ENCODE measurements at regions not wholly inside any gene's neighbourhood (a gene's known extent, or its start where the extent isn't known, plus 50 kb on each side); places are given as distances from the start of the nearest gene placed in this dataset.
A peak's percentile ranks its signal among the peaks of the same experiment; 100 is the strongest.

- H3K27ac ChIP-seq: no peak overlapping the region
- DNase-seq: no peak
- H3K4me3 ChIP-seq: no peak overlapping the region
- intact Hi-C loops (cut with DNase I): no loop called here
- no peaks in the 10 kb centered on the region for H3K36me3 ChIP-seq (ENCODE audit: insufficient read depth in 1 of 2, low read depth in 1 of 2)
- H3K27me3 ChIP-seq (ENCODE audit: insufficient read depth in 3 of 3, low read length in 2 of 3): no peaks in the 10 kb centered on the region
- H3K9me3 ChIP-seq: peaks cover 5% of the 10 kb centered on the region
- 71 to 79% (median 73%) methylated on average over 2 of the region's 2 CpGs for WGBS, 3 donors
- no peak for ATAC-seq
- no peaks in the 10 kb centered on the region for H3K4me1 ChIP-seq
- no peak for TF ChIP-seq CTCF (IDR thresholded peaks at IDR 0.05)
Observed at GRCh38 chr9:88820055-88820454, 171.2 kb upstream of the S1PR3 start.

- WGBS, 3 donors: 79 to 86% (median 85%) methylated on average over 2 of the region's 2 CpGs
- intact Hi-C loops (cut with DNase I): no loop called here
- H3K27me3 ChIP-seq (ENCODE audit: insufficient read depth in 3 of 3, low read length in 2 of 3): no peaks in the 10 kb centered on the region
- DNase-seq (no peak), ATAC-seq (no peak)
- peaks cover 5% of the 10 kb centered on the region for H3K9me3 ChIP-seq
- no peak overlapping the region for H3K4me3 ChIP-seq
- no peak overlapping the region for H3K27ac ChIP-seq
- no peaks in the 10 kb centered on the region for H3K4me1 ChIP-seq
- H3K36me3 ChIP-seq (ENCODE audit: insufficient read depth in 1 of 2, low read depth in 1 of 2): no peaks in the 10 kb centered on the region
- no peak for TF ChIP-seq CTCF (IDR thresholded peaks at IDR 0.05)
Observed at GRCh38 chr9:88821033-88821745, 170.1 kb upstream of the S1PR3 start.

GRCh38 chr9:88821746-88822106 lies 169.5 kb upstream of the S1PR3 start:
- H3K27ac ChIP-seq: no peak overlapping the region
- no peaks in the 10 kb centered on the region for H3K36me3 ChIP-seq (ENCODE audit: insufficient read depth in 1 of 2, low read depth in 1 of 2)
- H3K4me3 ChIP-seq: no peak overlapping the region
- intact Hi-C loops (cut with DNase I): no loop called here
- 12 to 29% (median 18%) methylated on average over 1 of the region's 1 CpG for WGBS, 3 donors
- H3K27me3 ChIP-seq (ENCODE audit: insufficient read depth in 3 of 3, low read length in 2 of 3): peaks cover 0 to 4% (median 0%) of the 10 kb centered on the region in 3 donors
- TF ChIP-seq CTCF (IDR thresholded peaks at IDR 0.05): no peak
- no peaks in the 10 kb centered on the region for H3K4me1 ChIP-seq
- peaks cover 5% of the 10 kb centered on the region for H3K9me3 ChIP-seq
- DNase-seq (no peak), ATAC-seq (peak in 1 of 4 donors; percentile 38)

GRCh38 chr9:88824711-88825110 lies 166.6 kb upstream of the S1PR3 start:
- no peak for DNase-seq
- ATAC-seq: no peak
- Histone ChIP-seq H3K27me3 (ENCODE audit: insufficient read depth in 3 of 3, low read length in 2 of 3) (peaks cover 0 to 9% (median 0%) of the 10 kb centered on the region in 3 donors), H3K27ac (no peak overlapping the region), H3K9me3 (peaks cover 5% of the 10 kb centered on the region), H3K4me1 (no peaks in the 10 kb centered on the region), H3K4me3 (no peak overlapping the region), H3K36me3 (ENCODE audit: insufficient read depth in 1 of 2, low read depth in 1 of 2) (no peaks in the 10 kb centered on the region)
- no peak for TF ChIP-seq CTCF (IDR thresholded peaks at IDR 0.05)
- intact Hi-C loops (cut with DNase I): no loop called here
- WGBS, 3 donors: 91 to 96% (median 93%) methylated on average over 4 of the region's 4 CpGs

- intact Hi-C loops (cut with DNase I): no loop called here
- DNase-seq (no peak), ATAC-seq (no peak)
- peaks cover 2% of the 10 kb centered on the region for H3K9me3 ChIP-seq
- no peak overlapping the region for H3K4me3 ChIP-seq
- WGBS, 3 donors: 91 to 100% (median 97%) methylated on average over 1 of the region's 1 CpG
- H3K4me1 ChIP-seq: no peaks in the 10 kb centered on the region
- H3K27me3 ChIP-seq (ENCODE audit: insufficient read depth in 3 of 3, low read length in 2 of 3): peaks cover 0 to 9% (median 0%) of the 10 kb centered on the region in 3 donors
- no peak overlapping the region for H3K27ac ChIP-seq
- no peaks in the 10 kb centered on the region for H3K36me3 ChIP-seq (ENCODE audit: insufficient read depth in 1 of 2, low read depth in 1 of 2)
- no peak for TF ChIP-seq CTCF (IDR thresholded peaks at IDR 0.05)
Observed at GRCh38 chr9:88826181-88826580, 165.1 kb upstream of the S1PR3 start.
